Stimulated activated CD4-positive, alpha-beta T cell treated with anti-CD3 and anti-CD28 coated beads, Interleukin-15, amount 100 ng/mL, for 48 hours (primary cell): ENCODE measurements at regions not wholly inside any gene's neighbourhood (a gene's known extent, or its start where the extent isn't known, plus 50 kb on each side); places are given as distances from the start of the nearest gene placed in this dataset.
A peak's percentile ranks its signal among the peaks of the same experiment; 100 is the strongest.

Experiments used
- DNase-seq, 2 donors: peaks; one replicate each; pipeline ENCODE4 v3.0.0-alpha.2; 2020; ENCODE audit warnings: low read depth in 2 of 2

DNA sequence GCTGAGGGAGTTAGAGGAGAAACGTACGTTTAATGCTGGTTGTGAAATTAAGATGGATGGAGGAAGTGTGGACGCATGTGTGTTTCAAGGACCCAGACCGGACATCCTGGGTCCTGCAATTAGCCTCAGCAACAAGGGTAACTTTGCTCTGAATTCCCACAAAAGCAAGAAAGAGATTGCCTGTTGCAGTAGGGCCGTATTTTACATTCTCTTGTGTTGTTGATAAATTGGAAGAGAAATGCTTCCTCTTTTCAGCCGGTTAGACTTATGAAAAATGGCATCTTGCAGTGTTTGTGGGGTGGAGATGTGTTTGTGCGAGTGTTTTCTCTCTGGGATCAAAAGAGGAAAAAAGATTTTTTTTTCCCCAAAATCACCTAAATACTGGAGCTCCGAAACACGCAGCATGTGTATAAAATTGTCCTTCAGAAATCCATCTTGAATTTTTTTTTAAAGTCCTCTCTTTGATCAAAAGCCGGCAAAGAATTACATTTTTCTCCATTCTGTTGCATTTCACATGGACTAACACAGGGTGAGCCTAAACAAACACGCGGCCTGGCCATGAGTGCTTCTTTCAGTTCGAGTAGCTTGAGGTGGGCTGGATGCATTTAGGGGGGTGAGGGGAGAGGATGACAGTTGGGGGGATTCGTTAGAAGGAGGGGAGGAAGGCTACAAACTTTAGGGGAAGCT lies 251.6 kb downstream of the C16orf95 start:
- no peak for DNase-seq

- no peak for DNase-seq
Observed at GRCh38 chr16:87066133-87067002, 250.8 kb downstream of the C16orf95 start.

- DNase-seq = no peak
Observed at GRCh38 chr16:87067003-87067556, 250.1 kb downstream of the C16orf95 start.

- no peak for DNase-seq
Observed at GRCh38 chr16:87067836-87068761, 249.1 kb downstream of the C16orf95 start.

- DNase-seq = no peak
Observed at GRCh38 chr16:87068762-87069150, 248.4 kb downstream of the C16orf95 start.

DNA sequence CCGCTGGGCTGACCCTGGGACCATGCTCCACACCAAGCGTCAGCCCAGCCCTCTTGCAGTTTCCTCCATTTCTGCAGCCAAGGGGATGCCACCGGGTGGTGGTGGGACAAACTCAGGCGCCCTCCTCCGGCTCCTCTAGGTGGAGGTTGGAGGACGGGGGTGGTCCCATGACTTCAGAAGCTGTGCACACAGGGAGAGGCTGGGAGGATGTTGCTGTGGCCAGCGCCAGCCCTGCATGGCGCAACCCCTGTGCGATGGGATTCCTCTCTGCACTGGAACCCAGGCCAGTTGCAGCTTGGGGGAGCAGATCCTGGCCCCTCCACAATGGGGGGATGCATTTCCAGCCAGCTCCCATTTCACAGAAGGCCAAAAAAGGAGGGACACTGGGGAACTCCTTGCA lies 246.5 kb downstream of the C16orf95 start:
- DNase-seq = no peak

DNA sequence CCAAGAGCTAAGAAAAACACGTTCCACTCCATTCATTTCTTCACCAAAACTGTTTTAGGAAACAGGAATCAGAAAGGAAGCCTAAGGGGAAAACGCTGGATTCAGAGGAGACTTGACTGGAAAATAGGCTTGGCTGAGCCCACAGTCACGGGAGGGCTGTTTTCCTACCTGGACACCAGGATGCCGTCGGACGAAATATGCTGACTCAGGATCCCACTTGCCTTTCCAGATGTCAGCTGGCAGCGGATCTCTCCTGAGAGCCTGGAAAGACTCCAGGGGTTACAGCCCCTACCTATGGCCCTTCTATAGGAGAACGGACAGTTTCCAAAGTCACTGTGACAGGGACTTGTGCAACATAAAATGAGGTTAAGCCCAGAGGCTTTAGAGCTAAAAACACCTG lies 245.1 kb downstream of the C16orf95 start:
- no peak for DNase-seq

DNA sequence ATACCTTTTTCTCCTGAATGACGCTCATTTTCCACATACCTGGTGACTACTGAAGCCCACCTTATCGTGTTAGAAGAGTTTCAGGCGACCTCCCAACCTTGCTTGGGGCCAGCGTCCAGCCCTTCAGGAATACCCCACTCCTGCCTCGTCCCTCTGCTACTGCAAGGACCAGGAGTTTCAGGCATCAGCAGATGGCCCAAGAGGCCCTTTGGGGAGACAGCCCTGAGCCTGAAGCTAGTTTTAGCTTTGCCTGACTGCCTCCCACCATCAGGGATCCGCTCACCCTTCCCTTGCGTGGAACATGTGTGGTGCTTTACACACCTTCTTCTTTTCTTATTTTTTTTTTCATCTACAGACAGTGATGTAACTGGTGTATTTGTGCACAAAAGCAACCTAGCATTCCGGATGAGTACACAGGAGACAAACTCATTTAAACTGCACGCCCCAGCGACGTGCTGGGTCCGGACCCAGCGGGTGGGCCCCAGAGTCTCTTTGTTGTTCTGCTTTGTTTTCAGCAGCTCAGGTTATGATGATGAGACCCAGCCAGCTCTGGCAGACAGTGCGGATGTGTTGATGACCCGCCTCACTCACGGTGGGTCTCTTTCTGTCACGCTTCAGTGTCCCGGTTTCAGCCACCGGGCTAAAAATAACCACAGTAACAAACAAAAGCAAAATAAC lies 242.4 kb downstream of the C16orf95 start:
- no peak for DNase-seq

DNA sequence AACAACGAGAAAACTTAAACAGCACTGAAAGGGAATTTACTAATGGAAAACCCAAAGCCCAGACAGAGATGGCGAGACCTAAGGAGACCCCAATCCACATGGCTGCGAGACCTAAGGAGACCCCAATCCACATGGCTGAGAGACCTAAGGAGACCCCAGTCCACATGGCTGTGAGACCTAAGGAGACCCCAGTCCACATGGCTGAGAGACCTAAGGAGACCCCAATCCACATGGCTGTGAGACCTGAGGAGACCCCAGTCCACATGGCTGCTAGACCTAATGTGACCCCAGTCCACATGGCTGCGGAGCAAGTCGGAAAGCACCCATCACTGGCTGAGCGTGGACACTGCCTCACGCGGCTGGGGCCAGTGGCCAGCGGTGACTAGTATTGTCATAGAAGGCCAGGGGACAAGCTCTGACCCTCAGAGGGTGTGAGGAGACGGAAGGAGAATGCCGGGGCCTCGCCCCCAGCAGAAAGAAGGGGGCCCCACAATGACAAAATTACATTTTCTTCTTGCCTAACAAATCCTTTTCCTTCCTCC lies 241.8 kb downstream of the C16orf95 start:
- DNase-seq = no peak

- no peak for DNase-seq
Observed at GRCh38 chr16:87076331-87076949, 240.8 kb downstream of the C16orf95 start.

DNA sequence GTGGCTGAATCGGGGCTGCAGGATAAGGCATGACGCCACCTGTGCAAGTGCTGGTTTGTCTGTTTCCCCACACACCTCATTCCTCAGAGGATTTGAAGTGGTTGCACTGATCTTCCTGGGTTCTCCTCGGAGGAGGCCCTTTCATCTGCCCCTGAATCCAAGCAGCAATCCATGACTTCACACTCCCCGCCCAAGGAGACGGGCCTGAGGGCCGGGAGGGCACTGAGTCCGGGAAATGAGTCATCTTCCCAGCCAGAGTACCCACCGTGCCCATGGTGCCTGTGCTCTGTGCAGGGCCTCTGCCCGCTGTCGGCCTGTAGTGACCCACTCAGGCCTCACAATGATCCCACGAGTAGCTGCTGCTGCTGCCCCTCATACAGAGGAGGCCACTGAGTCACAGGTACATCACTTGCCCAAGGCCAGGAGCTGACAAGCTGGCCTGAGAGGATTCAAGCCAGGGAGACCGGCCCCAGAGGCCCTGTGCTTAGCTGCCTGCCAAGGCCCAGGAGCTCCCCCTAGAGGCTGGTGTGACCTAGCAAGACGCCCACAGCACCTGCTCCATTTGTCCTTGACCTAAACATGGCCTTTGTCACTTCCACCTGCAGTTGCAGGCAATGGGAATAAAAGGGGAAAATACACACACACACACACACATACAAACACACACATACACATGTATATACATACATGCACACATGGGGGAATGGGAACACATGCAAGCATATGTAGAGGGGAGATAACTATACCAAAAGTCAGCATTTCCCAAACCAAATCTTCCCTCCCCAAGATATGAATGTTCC lies 240.0 kb downstream of the C16orf95 start:
- DNase-seq = peak; percentile 10 to 42

GRCh38 chr16:87077750-87078127 lies 239.5 kb downstream of the C16orf95 start:
- no peak for DNase-seq

- no peak for DNase-seq
Observed at GRCh38 chr16:87080571-87081167, 236.5 kb downstream of the C16orf95 start.

GRCh38 chr16:87085441-87085840 lies 231.8 kb downstream of the C16orf95 start:
- no peak for DNase-seq

DNA sequence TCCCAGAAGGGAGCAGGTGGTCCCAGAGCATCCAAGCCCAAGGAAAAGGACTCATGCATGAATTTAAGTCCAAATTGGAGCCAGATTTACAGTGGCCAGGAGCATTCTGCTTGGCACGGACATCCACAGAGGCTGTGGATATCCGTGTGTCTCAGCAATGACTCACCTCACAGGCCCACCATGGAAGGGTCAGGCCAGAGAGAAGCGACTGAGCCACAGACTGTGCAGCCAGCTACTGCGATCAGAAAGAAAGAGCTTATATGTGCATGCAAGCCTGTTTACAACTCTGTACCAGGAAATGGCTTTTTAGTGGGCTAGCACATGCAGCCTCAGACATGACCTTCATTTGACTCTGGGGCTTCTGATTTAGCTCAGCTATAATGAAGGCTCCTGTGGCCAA lies 231.0 kb downstream of the C16orf95 start:
- DNase-seq = no peak

DNA sequence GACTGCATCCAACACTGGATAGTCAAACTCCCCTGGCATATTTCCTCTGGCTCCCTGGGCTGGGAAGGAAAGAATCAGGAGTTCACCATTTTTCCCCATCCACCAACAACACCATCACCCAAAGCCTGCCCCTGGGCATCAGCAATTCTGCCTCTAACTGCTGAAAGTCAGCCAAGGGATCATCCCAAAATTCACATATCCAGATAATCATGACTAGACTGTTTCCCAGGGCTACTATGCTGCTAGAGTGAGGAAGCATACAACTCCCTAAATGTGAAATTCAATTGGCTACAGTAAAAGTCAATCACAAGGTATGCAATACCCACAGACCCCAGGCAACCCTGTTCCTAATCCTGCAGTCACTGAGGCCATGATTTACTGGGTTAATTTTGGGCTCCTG lies 230.6 kb downstream of the C16orf95 start:
- DNase-seq = no peak

GRCh38 chr16:87092958-87093357 lies 224.2 kb downstream of the C16orf95 start:
- no peak for DNase-seq

DNA sequence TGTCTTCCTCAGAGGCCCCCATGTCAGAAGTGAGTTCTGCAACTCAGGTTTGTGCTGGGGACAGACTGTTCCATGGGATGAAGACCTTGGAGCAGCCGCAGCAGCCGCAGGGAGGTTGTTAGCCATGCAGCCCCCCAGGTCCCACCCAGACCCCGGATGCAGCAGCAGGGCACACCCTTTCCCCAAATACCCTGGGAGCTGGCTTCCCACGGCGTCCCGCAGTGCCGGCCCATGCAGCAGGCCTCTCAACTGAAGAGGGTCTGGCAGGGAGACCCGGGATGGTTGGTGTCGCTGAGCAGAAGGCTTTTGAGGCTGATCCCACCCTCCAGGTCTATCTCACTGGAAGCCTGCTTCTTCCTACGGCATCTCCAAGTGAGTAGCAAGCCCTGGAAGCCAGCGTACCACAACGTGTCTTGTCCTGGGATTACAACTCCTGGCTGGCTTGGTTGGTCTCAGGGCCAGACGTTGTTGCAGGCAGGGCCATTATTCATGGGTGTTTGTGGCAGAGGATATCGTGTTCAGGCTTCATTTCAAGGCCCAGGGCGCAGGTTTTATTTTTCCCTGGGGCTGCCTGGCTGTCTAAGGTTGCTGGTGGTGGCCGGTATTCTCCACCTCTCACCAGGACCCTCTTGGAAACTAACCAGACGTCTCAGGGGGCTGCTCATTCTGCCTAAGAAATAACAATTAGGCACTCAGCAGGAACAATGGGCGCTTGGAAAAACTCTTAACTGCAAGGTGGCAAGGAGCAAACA lies 223.2 kb downstream of the C16orf95 start:
- no peak for DNase-seq

DNA sequence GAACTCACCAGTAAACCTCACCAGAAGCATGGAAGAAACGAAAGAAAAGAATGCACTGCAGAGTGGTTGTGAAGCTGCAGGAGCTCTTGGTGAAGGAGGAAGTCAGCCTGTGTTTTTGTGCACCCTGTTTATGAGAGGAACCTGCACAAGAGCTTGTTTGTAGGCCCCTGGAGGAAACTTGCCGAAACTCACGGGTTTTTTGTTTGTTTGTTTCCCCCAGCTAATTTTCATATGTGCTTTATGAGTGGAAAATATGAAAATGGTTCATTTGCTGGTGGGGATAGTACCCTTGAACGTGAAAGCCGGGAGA lies 222.7 kb downstream of the C16orf95 start:
- no peak for DNase-seq
